Suprapubic skin (tissue), 4 donors: ENCODE measurements at regions not wholly inside any gene's neighbourhood (a gene's known extent, or its start where the extent isn't known, plus 50 kb on each side); places are given as distances from the start of the nearest gene placed in this dataset.

Source experiments
- DNase-seq, 2 donors: peaks; one replicate each; pipeline ENCODE4 v3.0.0-alpha.2; 2019; ENCODE audit warnings: low spot score in 2 of 2
- H3K27ac ChIP-seq: fragments of 200-600 bp; sonication (generic); one replicate; pipeline ENCODE4 v1.5.1; 2019
- H3K27me3 ChIP-seq: fragments of 200-600 bp; sonication (generic); one replicate; pipeline ENCODE4 v1.5.1; 2019
- H3K36me3 ChIP-seq: fragments of 200-600 bp; sonication (generic); one replicate; pipeline ENCODE4 v1.5.1; 2019
- H3K4me1 ChIP-seq: fragments of 200-600 bp; sonication (generic); one replicate; pipeline ENCODE4 v1.5.1; 2019
- H3K4me3 ChIP-seq: fragments of 200-600 bp; sonication (generic); one replicate; pipeline ENCODE4 v1.5.1; 2019; ENCODE audit warnings: mild to moderate bottlenecking
- H3K9me3 ChIP-seq: fragments of 200-600 bp; sonication (generic); one replicate; pipeline ENCODE4 v1.5.1; 2019
- CTCF ChIP-seq, 2 donors: fragments of 200-600 bp in 1 of 2; fragments of 450-650 bp in 1 of 2; sonication (generic) in 1 of 2; IDR thresholded peaks; one replicate each; pipeline ENCODE4 v1.5.1; 2016 to 2019; ENCODE audit warnings: antibody characterized with exemption in 2 of 2, mild to moderate bottlenecking in 1 of 2, moderate library complexity in 1 of 2
- EP300 ChIP-seq: sonication (generic); formaldehyde crosslinking; IDR thresholded peaks from one replicate; pipeline ENCODE4 v1.6.1; 2017; ENCODE audit warnings: antibody characterized with exemption
- POLR2A ChIP-seq, 2 donors: fragments of 450-650 bp; IDR thresholded peaks; one replicate each; pipeline ENCODE4 v1.6.1; 2017; ENCODE audit warnings: antibody characterized with exemption in 2 of 2, mild to moderate bottlenecking in 2 of 2, moderate library complexity in 2 of 2
- POLR2AphosphoS5 ChIP-seq, 3 donors: sonication (generic); formaldehyde crosslinking; IDR thresholded peaks; one replicate each; pipeline ENCODE4 v1.6.1; 2017; ENCODE audit warnings: antibody characterized with exemption in 3 of 3
- WGBS: methylation state at CpG from one replicate; pipeline ENCODE4 v1.1.5; 2018; 5-methylcytosine and 5-hydroxymethylcytosine counted together

- no peaks in the 10 kb centered on the region for H3K36me3 ChIP-seq
- H3K27ac ChIP-seq: no peak overlapping the region
- WGBS: 72% methylated on average over 9 of the region's 9 CpGs
- no peak overlapping the region for H3K4me3 ChIP-seq
- no peaks in the 10 kb centered on the region for H3K4me1 ChIP-seq
- DNase-seq: no peak
- no peak for TF ChIP-seq CTCF (IDR thresholded peaks at IDR 0.05)
- TF ChIP-seq POLR2AphosphoS5 (IDR thresholded peaks at IDR 0.05): no peak
- TF ChIP-seq EP300: no peak
- H3K9me3 ChIP-seq: no peaks in the 10 kb centered on the region
- H3K27me3 ChIP-seq: peaks cover 60% of the 10 kb centered on the region
Measured at GRCh38 chr1:29854700-29855276, 618.5 kb downstream of the PTPRU start.

GRCh38 chr1:29853716-29854330 is 617.5 kb downstream of the PTPRU start:
- Histone ChIP-seq H3K4me1 (no peaks in the 10 kb centered on the region), H3K4me3 (no peak overlapping the region), H3K27ac (no peak overlapping the region), H3K9me3 (no peaks in the 10 kb centered on the region), H3K36me3 (no peaks in the 10 kb centered on the region), H3K27me3 (peaks cover 54% of the 10 kb centered on the region)
- DNase-seq: no peak
- WGBS: 90% methylated on average over 4 of the region's 10 CpGs
- TF ChIP-seq POLR2A (IDR thresholded peaks at IDR 0.05): no peak
- TF ChIP-seq EP300: no peak
- TF ChIP-seq POLR2AphosphoS5 (IDR thresholded peaks at IDR 0.05): no peak

- no peaks in the 10 kb centered on the region for H3K9me3 ChIP-seq
- H3K27ac ChIP-seq: no peak overlapping the region
- H3K4me3 ChIP-seq: no peak overlapping the region
- H3K36me3 ChIP-seq: no peaks in the 10 kb centered on the region
- H3K4me1 ChIP-seq: no peaks in the 10 kb centered on the region
- no peak for DNase-seq
- WGBS: 100% methylated on average over 1 of the region's 9 CpGs
- TF ChIP-seq EP300: no peak
- TF ChIP-seq POLR2AphosphoS5 (IDR thresholded peaks at IDR 0.05): no peak
- no peak for TF ChIP-seq POLR2A (IDR thresholded peaks at IDR 0.05)
- no peak for TF ChIP-seq CTCF (IDR thresholded peaks at IDR 0.05)
- peaks cover 59% of the 10 kb centered on the region for H3K27me3 ChIP-seq
Measured at GRCh38 chr1:29852248-29852647, 615.9 kb downstream of the PTPRU start.

GRCh38 chr1:29851691-29852090 is 615.4 kb downstream of the PTPRU start:
- no peaks in the 10 kb centered on the region for H3K36me3 ChIP-seq
- H3K9me3 ChIP-seq: no peaks in the 10 kb centered on the region
- no peak for TF ChIP-seq POLR2A (IDR thresholded peaks at IDR 0.05)
- no peak for TF ChIP-seq EP300
- no peak for TF ChIP-seq POLR2AphosphoS5 (IDR thresholded peaks at IDR 0.05)
- TF ChIP-seq CTCF (IDR thresholded peaks at IDR 0.05): no peak
- peaks cover 53% of the 10 kb centered on the region for H3K27me3 ChIP-seq
- H3K27ac ChIP-seq: no peak overlapping the region
- H3K4me1 ChIP-seq: no peaks in the 10 kb centered on the region
- H3K4me3 ChIP-seq: no peak overlapping the region
- DNase-seq: no peak
- WGBS: 61% methylated on average over 11 of the region's 11 CpGs

- TF ChIP-seq POLR2A (IDR thresholded peaks at IDR 0.05) (no peak), POLR2AphosphoS5 (IDR thresholded peaks at IDR 0.05) (no peak), EP300 (no peak), CTCF (IDR thresholded peaks at IDR 0.05) (no peak)
- H3K9me3 ChIP-seq: no peaks in the 10 kb centered on the region
- peaks cover 47% of the 10 kb centered on the region for H3K27me3 ChIP-seq
- no peaks in the 10 kb centered on the region for H3K4me1 ChIP-seq
- 58% methylated on average over 14 of the region's 14 CpGs for WGBS
- DNase-seq: no peak
- H3K4me3 ChIP-seq: no peak overlapping the region
- no peak overlapping the region for H3K27ac ChIP-seq
- H3K36me3 ChIP-seq: no peaks in the 10 kb centered on the region
Measured at GRCh38 chr1:29849991-29850757, 613.9 kb downstream of the PTPRU start.
